Body of pancreas (tissue), 4 donors: ENCODE measurements at regions not wholly inside any gene's neighbourhood (a gene's known extent, or its start where the extent isn't known, plus 50 kb on each side); places are given as distances from the start of the nearest gene placed in this dataset.
"Not testable (repeated sequence)": the region's sequence is repeated elsewhere in the genome, so short reads cannot be mapped to it uniquely, and the experiment has no call there.

Experiments used
- CTCF ChIP-seq, 7 experiments: fragments of 450-650 bp in 4 of 7; fragments of 200-600 bp in 3 of 7; sonication (generic) in 3 of 7; IDR thresholded peaks; one replicate each; pipeline ENCODE4 v1.5.1; 2016 to 2019; ENCODE audit warnings: antibody characterized with exemption in 7 of 7
- POLR2A ChIP-seq, 3 donors: fragments of 450-650 bp; IDR thresholded peaks; one replicate each; pipeline ENCODE4 v1.6.1; 2016; ENCODE audit warnings: antibody characterized with exemption in 3 of 3, mild to moderate bottlenecking in 2 of 3

DNA sequence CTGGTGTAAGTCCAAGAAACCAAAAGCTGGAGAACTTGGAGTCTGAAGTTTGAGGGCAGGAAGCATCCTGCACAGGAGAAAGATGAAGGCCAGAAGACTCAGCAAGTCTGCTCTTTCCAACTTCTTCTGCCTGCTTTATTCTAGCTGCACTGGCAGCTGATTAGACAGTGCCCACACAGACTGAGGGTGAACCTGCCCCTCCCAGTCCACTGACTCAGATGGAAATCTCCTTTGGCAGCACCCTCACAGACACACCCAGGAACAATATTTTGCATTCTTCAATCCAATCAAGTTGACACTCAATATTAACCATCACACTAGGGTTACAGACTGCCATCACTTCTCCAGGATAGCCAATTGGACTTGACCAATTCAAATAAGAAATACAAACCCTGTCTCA is 510.4 kb upstream of the SYT4 start:
- not testable (repeated sequence) for TF ChIP-seq POLR2A, CTCF (IDR thresholded peaks at IDR 0.05)
